OCI-M2 (cell line): ENCODE measurements at regions not wholly inside any gene's neighbourhood (a gene's known extent, or its start where the extent isn't known, plus 50 kb on each side); places are given as distances from the start of the nearest gene placed in this dataset.
"Not testable (repeated sequence)": the region's sequence is repeated elsewhere in the genome, so short reads cannot be mapped to it uniquely, and the experiment has no call there.

ENCODE experiments used
- DNase-seq: peaks from one replicate; lab custom pipeline; 2025; ENCODE audit not compliant: unreplicated experiment; lab: John Stamatoyannopoulos, UW

DNA sequence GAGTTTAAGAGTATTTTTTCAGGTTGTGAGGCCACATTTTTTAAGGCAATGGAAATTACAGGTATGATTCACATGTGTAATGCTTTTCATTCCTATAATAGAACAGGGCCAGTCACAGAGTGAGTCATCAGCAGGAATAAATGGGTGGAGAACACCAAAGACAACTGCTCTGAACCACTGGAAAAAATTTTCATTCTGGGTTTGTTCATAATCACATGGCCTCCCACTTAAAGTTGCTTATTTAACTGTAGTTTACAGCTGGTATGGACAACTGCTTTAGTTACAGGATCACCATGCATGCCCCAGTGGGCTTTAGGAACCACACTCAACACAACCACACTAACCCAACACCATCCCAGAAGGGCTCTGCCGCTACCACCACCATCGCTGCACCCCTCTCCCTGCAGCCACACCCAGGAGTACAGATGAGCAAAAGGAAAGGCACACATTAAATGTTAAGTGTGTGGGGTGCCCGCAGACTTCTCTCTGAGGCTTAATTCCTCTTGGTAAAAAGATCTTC is 107.0 kb upstream of the DST start:
- no peak for DNase-seq

DNA sequence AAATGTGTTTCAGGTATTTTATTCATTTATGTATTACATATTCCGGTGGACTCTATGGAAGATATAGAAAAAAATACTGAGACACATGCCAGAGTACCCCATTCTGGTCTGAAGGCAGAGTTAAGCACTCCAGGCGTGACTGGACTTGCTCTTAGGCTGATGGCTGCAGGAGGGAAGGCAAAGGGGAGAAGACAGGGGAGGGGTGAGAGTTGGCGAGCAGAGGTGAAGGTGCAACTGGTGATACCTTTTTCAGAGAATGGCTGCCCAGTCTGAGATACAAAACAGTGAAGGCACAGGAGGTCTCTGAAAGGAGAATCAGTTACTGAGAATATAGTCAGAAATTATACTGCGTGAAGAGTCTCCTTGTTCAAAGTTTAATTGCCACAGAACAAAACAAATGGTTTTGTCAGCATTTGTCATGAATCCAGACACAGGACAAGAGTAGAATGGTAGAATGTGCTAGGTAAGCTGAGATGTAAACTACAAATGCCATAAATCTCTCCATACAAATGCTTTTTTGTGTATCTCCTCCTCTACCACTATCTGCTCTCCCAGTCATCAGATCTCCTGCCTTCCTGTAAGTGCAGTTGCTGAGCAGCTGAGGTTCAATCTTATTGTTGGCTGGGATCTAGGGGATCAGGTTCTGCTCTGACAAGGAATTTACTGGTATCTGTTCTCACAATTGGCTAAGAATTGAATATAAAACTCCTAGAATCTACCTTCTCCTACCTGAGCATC is 104.2 kb upstream of the DST start:
- DNase-seq: no peak

DNA sequence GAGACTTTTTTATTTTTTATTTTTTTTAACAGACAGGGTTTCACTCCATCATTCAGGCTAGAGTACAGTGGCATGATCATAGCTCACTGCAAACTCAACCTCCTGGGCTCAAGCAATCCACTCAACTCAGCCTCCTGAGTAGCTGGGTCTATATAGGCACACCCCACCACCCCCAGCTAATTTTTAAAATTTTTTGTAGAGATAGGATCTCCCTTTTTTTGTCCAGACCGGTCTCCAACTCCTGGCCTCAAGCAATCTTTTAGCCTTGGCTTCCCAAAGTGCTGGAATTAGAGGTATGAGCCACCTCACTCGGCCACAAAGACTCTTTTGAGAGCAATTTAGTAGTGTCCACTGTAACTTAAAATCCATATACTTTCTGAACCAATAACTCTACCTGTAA is 103.3 kb upstream of the DST start:
- DNase-seq: no peak

DNA sequence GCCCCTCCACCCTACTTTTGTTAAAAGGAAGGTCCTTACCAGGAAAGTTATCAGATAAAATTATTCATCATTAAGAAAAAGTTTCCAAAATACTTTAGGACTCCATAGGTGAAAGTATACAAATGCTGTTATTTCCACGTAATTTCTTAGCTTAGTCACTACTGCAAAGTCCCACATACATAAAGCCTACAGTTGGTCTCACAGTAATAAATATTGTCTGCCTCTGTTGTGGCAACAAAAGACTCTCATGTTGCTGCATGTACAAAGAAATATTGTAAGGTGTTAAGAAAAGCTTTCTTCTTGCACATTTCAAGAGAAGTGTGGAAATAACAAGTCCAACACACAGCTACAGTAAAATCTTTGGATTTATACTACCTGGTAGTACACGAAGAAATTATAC is 102.4 kb upstream of the DST start:
- DNase-seq: no peak

DNA sequence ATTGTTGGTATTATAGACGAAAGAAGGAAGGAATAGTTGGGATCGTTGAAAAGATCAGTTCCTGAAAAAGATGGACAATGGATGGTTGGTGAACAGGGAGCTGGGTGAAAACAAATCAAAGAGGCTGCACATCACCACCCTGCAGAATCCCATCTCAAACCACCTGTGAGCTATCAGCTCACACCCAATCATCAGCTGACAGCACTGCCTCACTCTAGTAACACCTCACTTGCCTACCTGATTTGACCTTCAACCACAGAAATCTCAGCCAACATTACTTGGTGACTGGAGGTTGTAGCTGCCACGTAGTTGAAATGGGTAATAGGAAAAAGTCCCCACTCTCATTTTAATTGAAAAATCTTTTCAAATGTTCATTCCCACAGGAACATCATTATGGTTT is 101.8 kb upstream of the DST start:
- no peak for DNase-seq

DNA sequence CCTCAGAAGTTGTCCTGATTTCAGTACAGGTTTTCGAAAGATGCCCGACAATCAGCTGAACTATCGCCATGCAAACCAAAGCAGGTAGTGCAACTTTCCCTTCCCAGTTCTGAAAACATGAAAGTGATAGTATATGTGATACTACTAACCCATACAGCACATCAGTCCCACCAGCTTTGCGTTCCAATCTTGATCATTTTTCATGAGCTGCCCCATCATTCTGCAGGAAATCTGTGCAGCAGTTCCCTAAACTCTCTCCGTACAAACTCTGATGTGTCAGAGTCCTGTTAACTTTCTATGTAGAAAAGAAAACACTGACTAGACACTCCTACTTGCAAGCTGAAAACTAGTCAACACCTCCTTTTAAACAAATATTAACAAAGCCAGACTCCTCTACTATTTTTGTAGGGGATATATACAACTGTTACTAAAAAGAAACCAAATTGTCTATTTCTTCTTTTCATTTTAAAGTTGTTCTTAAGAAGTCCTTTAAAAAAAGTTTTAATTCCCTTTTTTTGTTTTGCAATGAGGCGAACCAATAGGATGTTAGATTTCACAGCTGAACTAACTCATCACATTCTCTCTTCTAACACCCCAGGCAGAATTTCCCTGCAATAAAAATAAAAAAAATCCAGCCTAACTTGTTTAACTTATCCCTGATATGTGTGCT is 99.6 kb upstream of the DST start:
- no peak for DNase-seq

DNA sequence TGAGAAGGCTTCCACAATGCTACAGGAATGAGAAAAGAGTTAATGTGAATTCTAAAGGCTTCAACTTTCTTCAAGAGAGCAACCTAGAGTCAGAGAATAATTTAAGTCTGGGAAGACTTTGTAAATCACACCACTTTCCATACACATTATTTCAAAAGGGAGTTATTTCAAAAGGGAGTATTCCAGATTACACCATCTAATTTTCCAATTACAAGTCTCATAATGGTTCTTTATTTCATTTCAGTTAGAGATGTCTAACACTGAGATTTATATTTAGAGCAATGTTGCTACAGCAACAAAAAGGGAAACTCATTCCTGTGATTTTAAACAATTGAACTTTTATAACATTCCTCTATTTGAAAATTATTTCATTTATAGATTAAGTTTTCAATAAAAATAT is 98.8 kb upstream of the DST start:
- DNase-seq: no peak

DNA sequence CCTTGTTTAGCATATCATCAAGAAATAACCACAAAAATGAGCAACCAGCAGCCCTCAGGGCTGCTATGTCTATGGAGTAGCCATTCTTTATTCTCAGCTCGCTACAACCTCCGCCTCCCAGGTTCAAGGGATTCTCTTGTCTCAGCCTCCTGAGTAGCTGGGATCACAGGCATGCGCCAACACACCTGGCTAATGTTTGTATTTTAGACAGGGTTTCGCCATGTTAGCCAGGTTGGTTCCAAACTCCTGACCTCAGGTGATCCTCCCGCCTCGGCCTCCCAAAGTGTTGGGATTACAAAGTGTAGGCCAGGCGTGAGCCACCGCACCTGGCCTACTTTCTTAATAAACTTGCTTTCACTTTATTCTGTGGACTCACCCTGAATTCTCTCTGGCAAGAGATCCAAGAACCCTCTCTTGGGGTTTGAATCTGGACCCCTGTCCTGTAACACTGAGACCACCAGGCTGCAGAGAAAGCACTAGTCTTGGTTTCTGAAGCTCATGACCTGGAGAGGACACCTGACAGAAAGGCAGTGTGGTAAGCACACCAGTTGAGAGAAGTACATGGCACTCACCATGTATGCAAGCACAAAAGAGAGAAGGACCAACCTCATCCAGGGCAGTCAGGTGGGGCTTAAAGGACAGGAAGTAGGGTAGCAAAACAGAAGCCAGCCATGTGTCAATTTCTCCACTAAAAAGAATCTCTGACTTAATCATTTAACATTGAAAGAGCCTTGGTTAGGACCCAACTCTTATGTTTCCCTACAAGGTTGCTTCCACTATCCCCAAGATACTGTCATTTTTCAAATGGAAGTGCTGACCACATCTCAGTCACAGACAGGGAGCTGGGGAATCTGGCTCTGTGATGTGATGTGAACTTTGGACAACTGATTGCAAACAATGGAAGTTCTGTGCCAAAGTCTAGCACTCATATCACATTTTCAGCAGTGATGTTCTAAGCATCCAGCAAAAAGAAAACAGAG is 97.4 kb upstream of the DST start:
- no peak for DNase-seq

DNA sequence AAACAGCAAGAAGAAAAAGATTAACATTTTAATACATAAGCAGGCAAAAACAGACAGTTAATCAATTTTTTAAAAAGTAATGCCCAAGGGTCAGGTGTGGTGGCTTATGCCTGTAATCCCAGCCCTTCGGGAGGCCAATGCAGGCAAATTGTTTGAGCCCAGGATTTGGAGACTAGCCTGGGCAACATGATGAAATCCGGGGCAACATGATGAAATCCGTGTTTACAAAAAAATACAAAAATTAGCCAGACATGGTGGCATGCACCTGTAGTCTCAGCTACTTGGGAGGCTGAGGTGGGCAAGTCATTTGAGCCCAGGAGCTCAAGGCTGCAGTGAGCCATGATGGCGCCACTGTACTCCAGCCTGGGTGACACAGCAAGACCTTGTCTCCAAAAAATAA is 94.1 kb upstream of the DST start:
- DNase-seq: no peak

DNA sequence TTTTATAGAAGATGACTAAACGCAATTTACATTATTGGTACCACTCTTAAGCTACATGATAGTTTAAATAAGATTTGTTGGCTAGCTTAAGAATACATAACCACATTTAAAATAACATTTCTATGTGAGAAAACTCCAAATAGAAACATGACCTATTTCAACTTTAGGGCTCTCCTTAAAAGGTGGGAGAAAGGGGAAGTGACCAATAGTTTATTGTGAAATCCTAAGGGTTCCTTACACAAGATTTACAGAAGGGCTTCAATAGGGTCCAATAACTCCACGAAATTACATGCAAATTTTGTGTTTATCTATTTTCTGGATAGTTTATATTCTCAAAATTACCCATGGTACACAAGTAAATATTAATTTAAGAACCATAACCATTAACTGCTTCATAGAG is 91.6 kb upstream of the DST start:
- DNase-seq: no peak

DNA sequence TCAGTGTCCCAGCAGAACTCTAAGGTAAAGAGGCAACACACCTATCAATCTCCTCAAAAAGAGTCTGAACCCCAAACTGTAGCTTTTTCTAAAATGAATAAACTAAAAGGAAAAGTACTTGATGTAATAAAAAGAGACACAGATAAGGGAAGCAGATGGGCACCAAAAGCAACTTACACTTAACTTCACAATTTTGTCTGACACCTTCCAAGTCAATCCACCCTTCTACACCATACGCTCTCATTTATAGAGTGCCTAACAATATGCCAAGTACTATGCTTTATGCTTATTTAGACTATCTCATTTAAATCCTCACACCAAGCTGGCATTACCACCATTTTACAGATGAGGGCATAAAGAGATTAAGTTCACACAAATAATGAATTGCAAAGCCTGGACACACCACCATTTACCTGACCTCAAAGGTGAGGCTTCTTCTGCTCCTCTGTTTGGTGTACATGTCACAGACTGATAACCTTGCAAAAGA is 90.6 kb upstream of the DST start:
- DNase-seq: no peak

DNA sequence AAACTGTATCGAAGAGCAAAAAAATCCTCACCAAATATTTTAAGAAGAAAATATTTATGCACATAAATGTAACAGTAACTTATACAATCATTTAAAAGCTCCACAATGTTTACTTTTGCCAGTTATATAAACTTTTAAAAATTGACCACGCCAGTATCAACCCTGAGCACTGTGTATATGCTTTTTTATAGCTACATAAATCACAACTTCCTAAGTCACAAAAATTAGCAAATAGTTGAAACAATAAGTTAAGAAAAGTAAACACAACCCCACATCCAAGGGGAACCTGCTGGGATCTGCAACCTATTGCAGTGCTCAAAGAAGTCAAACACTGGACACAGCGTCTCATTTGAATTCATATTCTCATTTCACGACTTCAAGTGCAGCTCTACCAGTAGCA is 89.8 kb upstream of the DST start:
- no peak for DNase-seq

DNA sequence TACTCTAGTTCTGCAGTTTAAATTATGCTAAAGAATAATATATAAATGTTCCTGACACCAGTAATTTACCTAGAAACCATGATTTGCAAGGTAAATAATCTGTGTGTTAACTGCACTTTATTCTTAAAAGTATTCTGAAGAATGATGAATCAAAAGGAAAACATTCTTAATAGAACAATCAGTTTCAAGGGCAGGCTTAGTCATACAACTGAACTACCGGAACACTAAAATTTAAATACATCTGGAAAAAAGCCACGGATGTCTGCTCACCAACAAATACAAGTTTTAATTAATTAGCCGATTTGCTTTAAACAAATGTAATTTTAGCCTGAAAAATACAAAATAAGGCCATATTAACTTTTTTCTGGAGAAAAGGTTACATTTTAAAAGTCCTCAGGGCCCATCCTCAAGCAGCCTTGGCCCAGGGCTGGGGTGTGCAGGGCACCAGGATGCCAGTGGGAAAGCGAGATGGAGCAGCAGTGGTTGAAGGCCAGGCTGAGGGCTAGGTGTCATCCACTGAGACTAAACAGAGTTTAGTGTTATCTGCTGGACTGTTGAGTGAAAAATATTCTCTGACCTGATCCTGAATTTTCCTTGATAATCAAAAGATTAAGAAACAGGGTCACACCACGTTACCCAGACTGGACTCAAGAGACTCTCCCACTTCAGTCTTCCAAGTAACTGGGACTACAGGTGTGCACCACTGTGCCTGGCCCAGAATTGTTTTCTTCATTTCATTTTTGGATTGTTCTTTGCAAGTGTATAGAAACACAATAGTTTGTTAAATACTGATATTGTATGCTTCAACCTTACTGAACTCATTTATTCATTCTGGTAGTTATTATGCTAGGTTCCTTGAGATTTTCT is 88.2 kb upstream of the DST start:
- DNase-seq: no peak

DNA sequence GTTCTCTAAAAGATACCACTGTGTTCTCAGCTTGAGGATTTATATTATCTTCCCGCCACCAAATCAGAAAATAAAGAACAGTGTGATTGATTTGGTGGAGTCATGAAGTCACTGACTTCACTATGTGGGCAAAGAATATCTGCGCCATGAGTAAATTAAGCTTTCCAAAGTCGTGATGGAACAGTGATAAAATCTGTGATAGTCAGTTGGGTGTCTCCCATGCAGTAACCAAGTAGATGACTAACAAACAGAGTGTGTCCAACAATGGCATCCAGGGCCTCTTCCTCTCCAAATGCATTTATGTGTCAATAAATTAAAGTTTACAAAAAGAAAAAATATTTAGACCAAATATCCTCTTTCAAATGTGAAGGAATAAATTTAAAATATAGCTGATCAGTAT is 87.0 kb upstream of the DST start:
- no peak for DNase-seq

DNA sequence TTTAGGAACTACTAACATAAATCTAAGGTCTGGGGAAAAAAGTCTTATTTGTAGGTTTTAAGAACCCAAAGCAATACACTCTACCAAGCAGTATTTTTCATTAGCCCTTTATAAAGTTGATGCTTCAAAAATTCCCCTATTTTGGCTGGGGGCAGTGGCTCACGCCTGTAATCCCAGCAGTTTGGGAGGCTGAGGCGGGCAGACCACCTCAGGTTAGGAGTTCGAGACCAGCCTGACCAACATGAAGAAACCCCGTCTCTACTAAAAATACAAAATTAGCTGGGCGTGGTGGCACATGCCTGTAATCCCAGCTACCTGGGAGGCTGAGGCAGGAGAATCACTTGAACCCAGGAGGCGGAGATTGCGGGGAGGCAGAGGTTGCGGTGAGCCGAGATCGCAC is 86.5 kb upstream of the DST start:
- DNase-seq: not testable (repeated sequence)

DNA sequence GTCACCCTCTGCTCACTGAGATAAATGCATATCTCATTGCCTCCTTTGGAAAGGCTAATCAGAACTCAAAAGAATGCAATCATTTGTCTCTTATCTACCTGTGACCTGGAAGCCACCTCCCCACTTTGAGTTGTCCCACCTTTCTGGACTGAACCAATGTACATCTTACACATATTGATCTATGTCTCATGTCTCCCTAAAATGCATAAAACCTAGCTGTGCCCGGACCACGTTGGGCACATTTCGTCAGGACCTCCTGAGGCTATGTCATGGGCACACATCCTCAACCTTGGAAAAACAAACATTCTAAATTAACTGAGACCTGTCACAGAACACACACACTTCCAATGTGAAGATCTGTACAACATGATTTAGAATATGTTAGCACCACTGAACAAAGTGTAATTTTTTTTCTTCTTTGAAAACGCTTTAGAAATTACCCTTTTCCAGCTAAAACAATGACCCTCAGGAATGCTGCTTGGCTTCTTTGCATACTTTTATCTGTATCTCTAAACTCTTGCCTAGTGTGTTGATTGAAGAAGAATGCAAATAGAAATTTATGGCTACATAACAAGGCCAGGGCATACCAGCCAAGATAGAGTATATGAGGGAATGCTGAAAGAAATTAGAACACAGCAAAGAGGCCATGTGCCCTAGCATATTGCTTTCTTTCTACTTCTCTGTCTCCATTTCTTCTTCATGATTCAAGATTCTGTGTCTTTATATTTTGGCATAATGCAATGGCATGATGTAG is 84.6 kb upstream of the DST start:
- DNase-seq: no peak

DNA sequence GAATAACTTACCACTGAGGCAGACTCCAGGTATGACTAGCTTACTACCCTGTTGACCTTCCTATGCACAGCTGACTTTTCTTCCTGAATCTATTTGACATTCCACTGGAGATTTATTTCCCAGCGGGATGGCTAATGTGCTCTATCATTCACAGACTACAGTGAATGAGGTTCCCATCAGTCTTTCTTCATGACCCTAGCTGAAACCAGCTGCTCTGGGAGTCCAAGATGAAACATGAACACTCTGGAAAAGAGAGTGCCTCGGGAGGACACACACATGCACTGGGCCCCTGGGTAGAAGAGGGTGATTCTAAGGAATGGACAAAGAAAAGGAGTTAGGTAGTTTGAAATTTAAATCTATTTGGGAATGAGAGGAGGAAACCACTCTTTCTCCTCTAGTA is 82.6 kb upstream of the DST start:
- no peak for DNase-seq

DNA sequence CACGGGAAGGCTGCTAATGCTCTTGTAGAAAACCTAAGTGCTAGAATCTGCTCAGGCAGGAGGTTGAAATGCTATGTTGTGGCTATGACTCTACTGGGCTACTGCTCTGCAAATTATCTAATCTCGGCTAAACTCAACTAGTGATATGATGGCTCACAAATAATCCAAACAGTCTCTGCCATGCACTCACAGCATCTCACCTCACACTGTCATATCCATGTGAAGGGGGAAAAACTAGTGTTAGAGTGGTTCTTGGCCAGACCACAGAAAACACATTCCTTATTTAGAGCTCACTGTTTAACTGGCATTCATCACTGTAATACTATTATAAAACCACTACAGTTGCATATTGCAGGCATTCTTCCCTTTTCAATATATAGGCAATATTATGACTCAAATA is 81.8 kb upstream of the DST start:
- DNase-seq: no peak

DNA sequence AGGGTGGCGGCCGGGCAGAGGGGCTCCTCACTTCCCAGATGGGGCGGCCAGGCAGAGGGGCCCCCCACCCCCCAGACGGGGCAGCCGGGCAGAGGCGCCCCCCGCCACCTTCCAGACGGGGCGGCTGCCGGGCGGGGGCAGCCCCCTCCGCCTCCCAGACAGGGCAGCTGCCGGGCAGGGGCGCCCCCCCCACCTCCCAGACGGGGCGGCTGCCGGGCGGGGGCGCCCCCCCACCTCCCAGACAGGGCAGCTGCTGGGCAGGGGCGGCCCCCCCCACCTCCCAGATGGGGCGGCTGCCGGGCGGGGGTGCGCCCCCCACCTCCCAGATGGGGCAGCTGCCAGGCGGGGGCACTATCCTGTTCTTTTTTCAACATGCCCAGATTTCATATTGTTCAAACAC is 78.2 kb upstream of the DST start:
- DNase-seq: no peak

DNA sequence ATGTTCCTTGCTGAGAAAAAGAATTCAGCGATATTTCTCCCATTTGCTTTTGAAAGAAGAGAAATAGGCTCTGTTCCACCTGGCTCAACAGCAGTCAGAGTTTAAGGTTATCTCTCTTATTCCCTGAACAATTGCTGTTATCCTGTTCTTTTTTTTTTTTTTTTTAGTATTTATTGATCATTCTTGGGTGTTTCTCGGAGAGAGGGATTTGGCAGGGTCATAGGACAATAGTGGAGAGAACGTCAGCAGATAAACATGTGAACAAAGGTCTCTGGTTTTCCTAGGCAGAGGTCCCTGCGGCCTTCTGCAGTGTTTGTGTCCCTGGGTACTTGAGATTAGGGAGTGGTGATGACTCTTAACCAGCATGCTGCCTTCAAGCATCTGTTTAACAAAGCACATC is 77.5 kb upstream of the DST start:
- DNase-seq: not testable (repeated sequence)
